ENCODE measurements at regions not wholly inside any gene's neighbourhood (a gene's known extent, or its start where the extent isn't known, plus 50 kb on each side); places are given as distances from the start of the nearest gene placed in this dataset.

- TF ChIP-seq CTCF (IDR thresholded peaks at IDR 0.05; ENCODE audit: low read length) (no peak), EZH2 (IDR thresholded peaks at IDR 0.05; ENCODE audit: borderline replicate concordance, low read length) (no peak)
Observed at GRCh38 chr2:212814941-212815340, 276.3 kb upstream of the ERBB4 start.
